ENCODE measurements at regions not wholly inside any gene's neighbourhood (a gene's known extent, or its start where the extent isn't known, plus 50 kb on each side); places are given as distances from the start of the nearest gene placed in this dataset.

DNA sequence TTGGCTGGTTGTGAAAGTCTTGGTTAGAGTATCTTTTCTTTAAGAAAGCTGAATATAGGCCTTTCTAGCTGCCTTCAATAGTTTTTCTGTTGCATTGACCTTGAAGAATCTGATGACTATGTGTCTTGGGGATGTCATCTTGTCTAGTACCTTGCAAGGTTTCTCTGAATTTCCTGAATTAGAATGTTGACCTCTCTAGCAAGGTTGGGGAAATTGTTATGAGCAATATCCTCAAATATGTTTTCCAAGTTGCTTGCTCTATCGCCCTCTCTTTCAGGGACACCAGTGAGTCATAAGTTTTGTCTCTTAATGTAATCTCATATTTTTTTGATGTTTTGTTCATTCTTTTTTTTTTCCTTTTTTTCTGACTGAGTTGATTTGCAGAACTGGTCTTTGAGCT, 194.7 kb downstream of the RAB28 start:
- TF ChIP-seq, protein P1, sequence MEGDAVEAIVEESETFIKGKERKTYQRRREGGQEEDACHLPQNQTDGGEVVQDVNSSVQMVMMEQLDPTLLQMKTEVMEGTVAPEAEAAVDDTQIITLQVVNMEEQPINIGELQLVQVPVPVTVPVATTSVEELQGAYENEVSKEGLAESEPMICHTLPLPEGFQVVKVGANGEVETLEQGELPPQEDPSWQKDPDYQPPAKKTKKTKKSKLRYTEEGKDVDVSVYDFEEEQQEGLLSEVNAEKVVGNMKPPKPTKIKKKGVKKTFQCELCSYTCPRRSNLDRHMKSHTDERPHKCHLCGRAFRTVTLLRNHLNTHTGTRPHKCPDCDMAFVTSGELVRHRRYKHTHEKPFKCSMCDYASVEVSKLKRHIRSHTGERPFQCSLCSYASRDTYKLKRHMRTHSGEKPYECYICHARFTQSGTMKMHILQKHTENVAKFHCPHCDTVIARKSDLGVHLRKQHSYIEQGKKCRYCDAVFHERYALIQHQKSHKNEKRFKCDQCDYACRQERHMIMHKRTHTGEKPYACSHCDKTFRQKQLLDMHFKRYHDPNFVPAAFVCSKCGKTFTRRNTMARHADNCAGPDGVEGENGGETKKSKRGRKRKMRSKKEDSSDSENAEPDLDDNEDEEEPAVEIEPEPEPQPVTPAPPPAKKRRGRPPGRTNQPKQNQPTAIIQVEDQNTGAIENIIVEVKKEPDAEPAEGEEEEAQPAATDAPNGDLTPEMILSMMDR (conservative IDR thresholded peaks at IDR 0.05): no peak
- no peak for TF ChIP-seq EZH2 (IDR thresholded peaks at IDR 0.05; ENCODE audit: low read depth)

All from PC-9 (cell line).